AG10803 (cell line): ENCODE measurements at regions not wholly inside any gene's neighbourhood (a gene's known extent, or its start where the extent isn't known, plus 50 kb on each side); places are given as distances from the start of the nearest gene placed in this dataset.

Experiments
- DNase-seq: peaks from one replicate; pipeline ENCODE4 v3.0.0; 2010; ENCODE audit warnings: low read depth
- H3K4me3 ChIP-seq: 2 replicates; pipeline ENCODE4 v1.5.1; 2011; ENCODE audit warnings: mild to moderate bottlenecking, low read length, control low read depth
- CTCF ChIP-seq: conservative IDR thresholded peaks from 2 replicates; pipeline ENCODE4 v1.5.1; 2011; ENCODE audit warnings: mild to moderate bottlenecking, low read length, control low read depth, inconsistent platforms

- no peak overlapping the region for H3K4me3 ChIP-seq
- no peak for TF ChIP-seq CTCF
- no peak for DNase-seq
Measured at GRCh38 chr1:112322983-112323678, 72.9 kb upstream of the CTTNBP2NL start.

- no peak overlapping the region for H3K4me3 ChIP-seq
- no peak for DNase-seq
- no peak for TF ChIP-seq CTCF
Measured at GRCh38 chr1:112325504-112325903, 70.5 kb upstream of the CTTNBP2NL start.

GRCh38 chr1:112328600-112328999, 67.4 kb upstream of the CTTNBP2NL start:
- no peak for TF ChIP-seq CTCF
- DNase-seq: no peak
- no peak overlapping the region for H3K4me3 ChIP-seq

GRCh38 chr1:112332176-112333150, 63.6 kb upstream of the CTTNBP2NL start:
- TF ChIP-seq CTCF: no peak
- no peak overlapping the region for H3K4me3 ChIP-seq
- DNase-seq: no peak

GRCh38 chr1:112335351-112335750, 60.7 kb upstream of the CTTNBP2NL start:
- TF ChIP-seq CTCF: no peak
- no peak for DNase-seq
- no peak overlapping the region for H3K4me3 ChIP-seq

GRCh38 chr1:112337028-112337531, 58.9 kb upstream of the CTTNBP2NL start:
- no peak overlapping the region for H3K4me3 ChIP-seq
- peak; percentile 44 for DNase-seq
- peak; percentile 73 for TF ChIP-seq CTCF
